Liver (tissue), 8 donors: ENCODE measurements at regions not wholly inside any gene's neighbourhood (a gene's known extent, or its start where the extent isn't known, plus 50 kb on each side); places are given as distances from the start of the nearest gene placed in this dataset.

Source experiments
- DNase-seq: peaks from one replicate; pipeline ENCODE4 v3.0.0-alpha.2; 2017; ENCODE audit warnings: low spot score
- H3K27ac ChIP-seq, 2 donors: one replicate each; pipeline ENCODE4 v1.7.0; 2013; ENCODE audit warnings: inconsistent platforms in 2 of 2, low read length in 2 of 2, control low read depth in 1 of 2, low read depth in 1 of 2, mild to moderate bottlenecking in 1 of 2
- H3K27me3 ChIP-seq, 4 donors: one replicate each; pipeline versions ENCODE4 v1.6.1 to v1.7.0; 2013; ENCODE audit warnings: low read length in 3 of 4, inconsistent platforms in 1 of 4, mild to moderate bottlenecking in 1 of 4, moderate library complexity in 1 of 4; ENCODE audit not compliant: control insufficient read depth in 4 of 4, insufficient read depth in 4 of 4
- H3K36me3 ChIP-seq, 4 donors: one replicate each; pipeline versions ENCODE4 v1.6.1 to v1.7.0; 2013; ENCODE audit warnings: low read length in 3 of 4, mild to moderate bottlenecking in 3 of 4, low read depth in 1 of 4, moderate library complexity in 1 of 4; ENCODE audit not compliant: control insufficient read depth in 4 of 4, insufficient read depth in 3 of 4
- H3K4me1 ChIP-seq, 4 donors: one replicate each; pipeline versions ENCODE4 v1.6.1 to v1.7.0; 2013; ENCODE audit warnings: low read length in 3 of 4, mild to moderate bottlenecking in 3 of 4, moderate library complexity in 1 of 4; ENCODE audit not compliant: control insufficient read depth in 4 of 4, insufficient read depth in 4 of 4
- H3K4me3 ChIP-seq, 3 donors: one replicate each; pipeline versions ENCODE4 v1.6.1 to v1.7.0; 2013; ENCODE audit warnings: low read length in 3 of 3, control low read depth in 1 of 3, low read depth in 1 of 3, mild to moderate bottlenecking in 1 of 3
- H3K9ac ChIP-seq, 2 donors: one replicate each; pipeline ENCODE4 v1.7.0; 2013; ENCODE audit warnings: low read length in 2 of 2, mild to moderate bottlenecking in 2 of 2, moderate library complexity in 2 of 2, control low read depth in 1 of 2, low read depth in 1 of 2
- H3K9me3 ChIP-seq, 4 donors: one replicate each; pipeline versions ENCODE4 v1.6.1 to v1.7.0; 2013; ENCODE audit warnings: low read length in 3 of 4; ENCODE audit not compliant: control insufficient read depth in 4 of 4
- ATF3 ChIP-seq: IDR thresholded peaks from 2 replicates; pipeline ENCODE4 v1.6.1; 2016; ENCODE audit warnings: antibody characterized with exemption
- CTCF ChIP-seq: fragments of 150-350 bp; IDR thresholded peaks from 2 replicates; pipeline ENCODE4 v1.5.1; 2017; ENCODE audit warnings: improper control_type of control experiment, low read depth, low read length; ENCODE audit not compliant: missing input control
- EGR1 ChIP-seq, 2 donors: IDR thresholded peaks; 2 replicates each; pipeline ENCODE4 v1.6.1; 2016 to 2018; ENCODE audit warnings: antibody characterized with exemption in 2 of 2, low read depth in 2 of 2
- FOXA1 ChIP-seq: IDR thresholded peaks from 2 replicates; pipeline ENCODE4 v1.6.1; 2016; ENCODE audit warnings: antibody characterized with exemption
- FOXA2 ChIP-seq: IDR thresholded peaks from 2 replicates; pipeline ENCODE4 v1.6.1; 2016; ENCODE audit warnings: antibody characterized with exemption
- GABPA ChIP-seq, 2 donors: IDR thresholded peaks in 1 of 2; conservative IDR thresholded peaks in 1 of 2; 2 replicates each; pipeline ENCODE4 v1.6.1; 2016; ENCODE audit warnings: antibody characterized with exemption in 2 of 2, mild to moderate bottlenecking in 1 of 2, moderate library complexity in 1 of 2
- HNF4A ChIP-seq, 2 donors: conservative IDR thresholded peaks; 2 replicates each; pipeline ENCODE4 v1.6.1; 2016; ENCODE audit warnings: antibody characterized with exemption in 2 of 2, mild to moderate bottlenecking in 2 of 2
- HNF4G ChIP-seq: IDR thresholded peaks from 2 replicates; pipeline ENCODE4 v1.6.1; 2016; ENCODE audit warnings: antibody characterized with exemption
- JUND ChIP-seq, 2 donors: IDR thresholded peaks; 2 replicates each; pipeline ENCODE4 v1.6.1; 2016; ENCODE audit warnings: antibody characterized with exemption in 2 of 2
- MAX ChIP-seq: IDR thresholded peaks from 2 replicates; pipeline ENCODE4 v1.6.1; 2016; ENCODE audit warnings: antibody characterized with exemption
- NR2F2 ChIP-seq: IDR thresholded peaks from 2 replicates; pipeline ENCODE4 v1.6.1; 2016; ENCODE audit warnings: antibody characterized with exemption
- RAD21 ChIP-seq, 2 donors: IDR thresholded peaks; 2 replicates each; pipeline ENCODE4 v1.6.1; 2016; ENCODE audit warnings: antibody characterized with exemption in 2 of 2, mild to moderate bottlenecking in 2 of 2
- REST ChIP-seq: IDR thresholded peaks from 2 replicates; pipeline ENCODE4 v1.6.1; 2016; ENCODE audit warnings: antibody characterized with exemption, mild to moderate bottlenecking
- RXRA ChIP-seq, 2 donors: IDR thresholded peaks; 2 replicates each; pipeline ENCODE4 v1.6.1; 2017 to 2018; ENCODE audit warnings: antibody characterized with exemption in 2 of 2, mild to moderate bottlenecking in 1 of 2
- SP1 ChIP-seq: IDR thresholded peaks from 2 replicates; pipeline ENCODE4 v1.6.1; 2018; ENCODE audit warnings: antibody characterized with exemption, mild to moderate bottlenecking
- TAF1 ChIP-seq: conservative IDR thresholded peaks from 2 replicates; pipeline ENCODE4 v1.6.1; 2016; ENCODE audit warnings: antibody characterized with exemption, mild to moderate bottlenecking
- YY1 ChIP-seq: IDR thresholded peaks from 2 replicates; pipeline ENCODE4 v1.6.1; 2016; ENCODE audit warnings: antibody characterized with exemption, mild to moderate bottlenecking
- WGBS: extraction: QIAGEN DNeasy Blood & Tissue Kit; methylation state at CpG from one replicate; pipeline ENCODE4 v1.1.7; 2013; 5-methylcytosine and 5-hydroxymethylcytosine counted together
- TF ChIP-seq, protein P1 (sequence below): IDR thresholded peaks from 2 replicates; pipeline ENCODE4 v1.6.1; 2016; ENCODE audit warnings: antibody characterized with exemption
- donor health status: healthy.
- donor health status: healthy.
- donor health status: healthy.
- donor health status: healthy.
- donor health status: healthy.

DNA sequence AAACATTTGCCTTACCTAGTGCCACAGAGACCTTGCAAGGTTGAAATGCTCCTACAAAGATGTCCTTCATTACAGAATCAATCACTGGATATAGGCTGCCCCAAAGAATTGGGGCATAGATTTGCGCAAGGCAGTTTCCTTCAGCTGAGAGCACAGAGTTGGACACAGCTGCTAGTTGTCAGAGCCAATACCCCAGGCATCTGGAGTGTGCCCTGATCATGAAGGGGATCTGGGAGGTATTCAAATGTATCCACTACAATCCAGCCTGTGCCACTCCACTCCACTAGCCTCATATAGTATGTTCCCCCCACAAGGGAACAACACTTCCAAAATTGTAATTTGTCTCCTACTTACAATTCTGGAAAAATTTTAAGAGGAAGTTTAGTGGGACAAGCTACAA lies 62.3 kb upstream of the ITPRID2 start:
- H3K9me3 ChIP-seq, result no peaks in the 10 kb centered on the region
- no peak overlapping the region for H3K9ac ChIP-seq
- no peaks in the 10 kb centered on the region for H3K27me3 ChIP-seq
- no peak overlapping the region for H3K4me3 ChIP-seq
- H3K27ac ChIP-seq, result no peak overlapping the region
- DNase-seq, result no peak
- H3K36me3 ChIP-seq, result no peaks in the 10 kb centered on the region
- WGBS, result 98% methylated on average over 1 of the region's 1 CpG
- TF ChIP-seq, protein P1, sequence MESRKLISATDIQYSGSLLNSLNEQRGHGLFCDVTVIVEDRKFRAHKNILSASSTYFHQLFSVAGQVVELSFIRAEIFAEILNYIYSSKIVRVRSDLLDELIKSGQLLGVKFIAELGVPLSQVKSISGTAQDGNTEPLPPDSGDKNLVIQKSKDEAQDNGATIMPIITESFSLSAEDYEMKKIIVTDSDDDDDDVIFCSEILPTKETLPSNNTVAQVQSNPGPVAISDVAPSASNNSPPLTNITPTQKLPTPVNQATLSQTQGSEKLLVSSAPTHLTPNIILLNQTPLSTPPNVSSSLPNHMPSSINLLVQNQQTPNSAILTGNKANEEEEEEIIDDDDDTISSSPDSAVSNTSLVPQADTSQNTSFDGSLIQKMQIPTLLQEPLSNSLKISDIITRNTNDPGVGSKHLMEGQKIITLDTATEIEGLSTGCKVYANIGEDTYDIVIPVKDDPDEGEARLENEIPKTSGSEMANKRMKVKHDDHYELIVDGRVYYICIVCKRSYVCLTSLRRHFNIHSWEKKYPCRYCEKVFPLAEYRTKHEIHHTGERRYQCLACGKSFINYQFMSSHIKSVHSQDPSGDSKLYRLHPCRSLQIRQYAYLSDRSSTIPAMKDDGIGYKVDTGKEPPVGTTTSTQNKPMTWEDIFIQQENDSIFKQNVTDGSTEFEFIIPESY, result no peak
- TF ChIP-seq RXRA (IDR thresholded peaks at IDR 0.05), result no peak
- no peak for TF ChIP-seq MAX
- no peak for TF ChIP-seq NR2F2
- no peak for TF ChIP-seq HNF4A (conservative IDR thresholded peaks at IDR 0.05)
- no peak for TF ChIP-seq JUND (IDR thresholded peaks at IDR 0.05)
- TF ChIP-seq RAD21 (IDR thresholded peaks at IDR 0.05), result no peak
- TF ChIP-seq YY1, result no peak
- no peak for TF ChIP-seq GABPA (IDR thresholded peaks at IDR 0.05 in 1 of 2, conservative IDR thresholded peaks at IDR 0.05 in 1 of 2)
- no peak for TF ChIP-seq TAF1
- no peaks in the 10 kb centered on the region for H3K4me1 ChIP-seq

DNA sequence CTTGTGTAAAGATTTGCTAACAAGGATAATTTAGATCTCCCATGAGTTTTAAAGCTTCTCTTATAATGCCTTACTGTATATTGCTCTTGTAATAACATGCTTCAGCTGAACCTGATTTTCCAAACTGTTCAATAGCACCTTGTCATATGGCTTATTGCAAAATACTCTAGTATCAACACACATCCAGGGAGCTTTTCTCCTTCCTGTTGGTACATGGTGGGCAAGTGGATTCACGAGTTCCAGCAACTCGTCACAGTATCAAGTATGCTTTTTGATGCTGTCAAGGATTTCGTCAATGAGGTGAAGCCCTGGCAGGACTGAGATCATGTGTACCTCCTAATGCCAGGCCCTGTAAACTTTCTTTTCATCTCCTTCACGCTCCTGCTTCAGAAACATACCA lies 59.5 kb upstream of the ITPRID2 start:
- WGBS, result 85% methylated on average over 4 of the region's 4 CpGs
- Histone ChIP-seq H3K36me3 (no peaks in the 10 kb centered on the region), H3K27ac (no peak overlapping the region), H3K4me3 (no peak overlapping the region), H3K4me1 (no peaks in the 10 kb centered on the region), H3K27me3 (no peaks in the 10 kb centered on the region), H3K9ac (no peak overlapping the region), H3K9me3 (no peaks in the 10 kb centered on the region)
- DNase-seq, result no peak
- TF ChIP-seq MAX (no peak), RAD21 (IDR thresholded peaks at IDR 0.05) (no peak), FOXA2 (no peak), HNF4A (conservative IDR thresholded peaks at IDR 0.05) (no peak), REST (no peak), HNF4G (no peak), ATF3 (no peak), EGR1 (IDR thresholded peaks at IDR 0.05; ENCODE audit: low read depth in 2 of 2) (no peak), CTCF (no peak), NR2F2 (no peak), TAF1 (no peak), YY1 (no peak), JUND (IDR thresholded peaks at IDR 0.05) (no peak), RXRA (IDR thresholded peaks at IDR 0.05) (no peak), FOXA1 (no peak), SP1 (no peak)
